Transverse colon (tissue), 4 donors: ENCODE measurements at regions not wholly inside any gene's neighbourhood (a gene's known extent, or its start where the extent isn't known, plus 50 kb on each side); places are given as distances from the start of the nearest gene placed in this dataset.

Source experiments
- DNase-seq: peaks from one replicate; pipeline ENCODE4 v3.0.0-alpha.2; 2019
- H3K27ac ChIP-seq, 4 donors: fragments of 200-600 bp; sonication (generic); 2 replicates each; pipeline ENCODE4 v1.5.1; 2016 to 2018; ENCODE audit warnings: inconsistent platforms in 4 of 4
- H3K27me3 ChIP-seq: fragments of 200-600 bp; sonication (generic); 2 replicates; pipeline ENCODE4 v1.5.1; 2017; ENCODE audit warnings: inconsistent platforms
- H3K36me3 ChIP-seq, 4 donors: fragments of 200-600 bp; sonication (generic); 2 replicates each; pipeline ENCODE4 v1.5.1; 2017 to 2019; ENCODE audit warnings: inconsistent platforms in 4 of 4
- H3K4me1 ChIP-seq, 4 donors: fragments of 200-600 bp; sonication (generic); 2 replicates each; pipeline ENCODE4 v1.5.1; 2017 to 2020; ENCODE audit warnings: inconsistent platforms in 4 of 4
- H3K4me3 ChIP-seq, 4 donors: fragments of 200-600 bp; sonication (generic); 1 replicate in 1 of 4; 2 replicates in 3 of 4; pipeline versions ENCODE4 v1.5.1 to v1.6.1; 2017 to 2019; ENCODE audit warnings: inconsistent platforms in 4 of 4
- H3K9me3 ChIP-seq, 2 donors: fragments of 200-600 bp; sonication (generic); 2 replicates each; pipeline ENCODE4 v1.5.1; 2017 to 2019; ENCODE audit warnings: inconsistent platforms in 2 of 2
- EP300 ChIP-seq: sonication (generic); formaldehyde crosslinking; IDR thresholded peaks from one replicate; pipeline ENCODE4 v1.6.1; 2017; ENCODE audit warnings: antibody characterized with exemption, low read depth
- POLR2A ChIP-seq: fragments of 450-650 bp; IDR thresholded peaks from one replicate; pipeline ENCODE4 v1.6.1; 2016; ENCODE audit warnings: antibody characterized with exemption, mild to moderate bottlenecking, moderate library complexity
- POLR2AphosphoS5 ChIP-seq, 3 donors: sonication (generic); formaldehyde crosslinking; IDR thresholded peaks; one replicate each; pipeline ENCODE4 v1.6.1; 2016; ENCODE audit warnings: antibody characterized with exemption in 3 of 3
- WGBS, 2 donors: methylation state at CpG; one replicate each; pipeline ENCODE4 v1.1.5; 2018; ENCODE audit warnings: low coverage in 1 of 2; 5-methylcytosine and 5-hydroxymethylcytosine counted together
- in situ Hi-C, 4 donors: fragments of 200-750 bp; cut with MboI; loops; one replicate each; pipeline versions ENCODE4 v1.15.0 to v1.15.1; 2017; ENCODE audit warnings: low sequenced_read_pairs in 3 of 4, low pct_ligation_motif_present in 1 of 4, low pct_unique_long_range_greater_than_20kb in 1 of 4
- intact Hi-C: fragments of 100-400 bp; cut with DNase I; formaldehyde crosslinking; loops from one replicate; pipeline ENCODE4 v1.15.1; 2023; ENCODE audit warnings: low total_unique reads
- TF ChIP-seq, protein P1 (sequence below), 5 experiments: fragments of 200-600 bp in 3 of 5; fragments of 450-650 bp in 2 of 5; sonication (generic) in 3 of 5; IDR thresholded peaks; 1 replicate in 2 of 5; 2 replicates in 3 of 5; pipeline ENCODE4 v1.5.1; 2016 to 2017; ENCODE audit warnings: antibody characterized with exemption in 5 of 5, inconsistent platforms in 3 of 5, mild to moderate bottlenecking in 2 of 5, moderate library complexity in 1 of 5

DNA sequence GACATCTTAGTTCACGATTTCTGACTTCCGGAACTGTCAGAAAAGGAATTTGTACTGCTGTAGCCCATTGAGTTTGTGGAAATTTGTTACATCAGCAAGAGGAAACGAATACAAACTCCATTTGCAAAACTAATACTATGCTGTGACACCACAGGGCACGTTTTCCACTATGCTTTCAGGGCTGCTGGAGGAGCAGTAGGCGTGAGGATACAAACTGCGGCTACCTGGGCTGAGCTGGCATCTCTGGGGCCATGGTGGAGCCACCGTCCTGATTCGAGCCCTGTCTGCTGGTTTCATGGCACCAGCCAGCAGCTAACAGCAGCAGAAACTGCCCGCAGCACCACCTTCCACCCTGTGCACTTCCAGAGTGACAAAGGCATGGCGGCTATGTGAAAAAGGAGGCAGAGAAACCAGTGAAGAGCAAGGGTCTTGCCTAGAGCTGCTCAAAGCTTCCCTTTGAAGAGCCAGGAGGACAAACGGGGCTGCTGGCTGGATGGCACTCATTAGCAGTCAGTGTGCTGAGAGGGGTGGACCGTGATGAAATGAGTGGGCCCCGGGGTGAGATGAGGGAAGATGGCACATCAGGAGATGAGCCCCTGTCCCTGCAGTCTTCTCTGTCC, 58.9 kb upstream of the STX16 start:
- Histone ChIP-seq H3K27ac (no peak overlapping the region), H3K27me3 (no peaks in the 10 kb centered on the region), H3K4me3 (no peak overlapping the region), H3K9me3 (no peaks in the 10 kb centered on the region), H3K4me1 (peaks cover 0 to 8% (median 3%) of the 10 kb centered on the region in 4 donors), H3K36me3 (no peaks in the 10 kb centered on the region)
- DNase-seq, result no peak
- intact Hi-C loops (no loop called here), in situ Hi-C loops (no loop called here)
- 81% methylated on average over 13 of the region's 13 CpGs; no CpG with 5 or more reads in 1 of the 2 donors for WGBS, 2 donors
- TF ChIP-seq, protein P1, sequence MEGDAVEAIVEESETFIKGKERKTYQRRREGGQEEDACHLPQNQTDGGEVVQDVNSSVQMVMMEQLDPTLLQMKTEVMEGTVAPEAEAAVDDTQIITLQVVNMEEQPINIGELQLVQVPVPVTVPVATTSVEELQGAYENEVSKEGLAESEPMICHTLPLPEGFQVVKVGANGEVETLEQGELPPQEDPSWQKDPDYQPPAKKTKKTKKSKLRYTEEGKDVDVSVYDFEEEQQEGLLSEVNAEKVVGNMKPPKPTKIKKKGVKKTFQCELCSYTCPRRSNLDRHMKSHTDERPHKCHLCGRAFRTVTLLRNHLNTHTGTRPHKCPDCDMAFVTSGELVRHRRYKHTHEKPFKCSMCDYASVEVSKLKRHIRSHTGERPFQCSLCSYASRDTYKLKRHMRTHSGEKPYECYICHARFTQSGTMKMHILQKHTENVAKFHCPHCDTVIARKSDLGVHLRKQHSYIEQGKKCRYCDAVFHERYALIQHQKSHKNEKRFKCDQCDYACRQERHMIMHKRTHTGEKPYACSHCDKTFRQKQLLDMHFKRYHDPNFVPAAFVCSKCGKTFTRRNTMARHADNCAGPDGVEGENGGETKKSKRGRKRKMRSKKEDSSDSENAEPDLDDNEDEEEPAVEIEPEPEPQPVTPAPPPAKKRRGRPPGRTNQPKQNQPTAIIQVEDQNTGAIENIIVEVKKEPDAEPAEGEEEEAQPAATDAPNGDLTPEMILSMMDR (IDR thresholded peaks at IDR 0.05), result no peak
- no peak for TF ChIP-seq POLR2A
- no peak for TF ChIP-seq POLR2AphosphoS5 (IDR thresholded peaks at IDR 0.05)

DNA sequence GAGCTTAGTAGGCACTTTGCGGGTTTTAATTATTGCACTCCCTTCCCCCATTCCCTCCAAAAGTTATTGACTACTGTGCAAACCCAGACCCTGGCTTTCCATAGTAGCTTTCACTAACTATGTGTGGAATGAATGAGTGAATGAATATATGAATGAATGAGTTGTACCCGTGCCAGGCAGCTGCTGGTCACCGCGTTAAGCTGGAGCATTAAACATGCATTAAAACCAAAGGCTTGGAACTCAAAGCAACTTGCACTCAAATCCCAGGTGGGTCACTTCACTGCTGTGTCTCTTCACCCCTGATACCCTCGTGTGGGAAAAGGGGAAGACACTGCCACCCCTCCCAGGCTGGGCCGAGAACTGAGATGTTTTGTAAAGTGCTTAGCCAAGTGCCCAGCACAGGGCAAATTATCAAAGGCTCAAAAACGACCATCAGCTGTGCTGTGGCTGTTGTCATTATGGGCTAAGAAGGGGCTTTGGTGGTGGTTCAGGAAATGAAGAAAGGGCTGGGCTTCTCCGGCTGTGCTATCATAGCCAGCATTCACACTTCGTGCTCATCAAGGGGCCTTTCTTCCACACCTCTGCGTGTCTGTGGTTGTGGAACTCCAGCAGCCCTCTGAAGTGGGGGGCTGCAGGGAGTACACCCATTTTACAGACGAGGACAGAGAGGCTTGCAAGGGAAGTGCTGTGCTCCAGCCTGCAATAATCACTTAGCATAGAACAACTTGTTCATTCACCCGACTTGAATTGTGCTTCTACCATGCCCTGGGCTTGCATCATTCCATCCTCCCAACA, 60.2 kb upstream of the STX16 start:
- Histone ChIP-seq H3K27me3 (no peaks in the 10 kb centered on the region), H3K4me3 (no peak overlapping the region), H3K36me3 (no peaks in the 10 kb centered on the region), H3K9me3 (no peaks in the 10 kb centered on the region), H3K27ac (no peak overlapping the region), H3K4me1 (no peaks in the 10 kb centered on the region)
- 40 to 71% methylated on average over 3 to 12 of the region's 12 CpGs for WGBS, 2 donors
- TF ChIP-seq EP300, result no peak
- TF ChIP-seq, protein P1 (IDR thresholded peaks at IDR 0.05), result no peak
- TF ChIP-seq POLR2AphosphoS5 (IDR thresholded peaks at IDR 0.05), result no peak
- no peak for TF ChIP-seq POLR2A
- in situ Hi-C loops (no loop called here), intact Hi-C loops (no loop called here)
- no peak for DNase-seq

DNA sequence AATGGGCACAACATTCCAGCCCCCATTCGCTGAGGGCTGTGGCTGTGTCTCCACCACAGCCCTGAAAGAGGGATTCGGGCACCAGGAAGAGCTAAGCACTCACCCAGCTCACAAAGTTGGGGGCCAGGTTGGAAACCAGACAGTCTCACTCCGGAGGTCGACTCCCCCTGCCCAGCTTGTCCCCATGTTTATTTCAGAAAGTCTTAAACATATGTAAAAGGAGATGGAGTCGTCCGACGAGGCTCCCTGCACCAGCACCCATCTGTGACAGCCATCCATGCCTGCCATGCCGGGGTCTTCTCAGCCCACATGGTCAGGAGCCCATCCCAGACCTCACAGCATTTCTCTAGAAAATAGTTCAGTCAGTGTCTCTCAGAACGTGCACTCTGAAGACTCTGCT, 63.6 kb upstream of the STX16 start:
- in situ Hi-C loops (no loop called here), intact Hi-C loops (no loop called here)
- Histone ChIP-seq H3K4me1 (peaks cover 0 to 5% (median 0%) of the 10 kb centered on the region in 4 donors), H3K4me3 (no peak overlapping the region), H3K9me3 (no peaks in the 10 kb centered on the region), H3K27ac (no peak overlapping the region), H3K27me3 (no peaks in the 10 kb centered on the region), H3K36me3 (no peaks in the 10 kb centered on the region)
- TF ChIP-seq, protein P1 (IDR thresholded peaks at IDR 0.05), result no peak
- TF ChIP-seq EP300, result no peak
- TF ChIP-seq POLR2A, result no peak
- no peak for TF ChIP-seq POLR2AphosphoS5 (IDR thresholded peaks at IDR 0.05)
- no peak for DNase-seq
- 78% methylated on average over 9 of the region's 9 CpGs; no CpG with 5 or more reads in 1 of the 2 donors for WGBS, 2 donors

DNA sequence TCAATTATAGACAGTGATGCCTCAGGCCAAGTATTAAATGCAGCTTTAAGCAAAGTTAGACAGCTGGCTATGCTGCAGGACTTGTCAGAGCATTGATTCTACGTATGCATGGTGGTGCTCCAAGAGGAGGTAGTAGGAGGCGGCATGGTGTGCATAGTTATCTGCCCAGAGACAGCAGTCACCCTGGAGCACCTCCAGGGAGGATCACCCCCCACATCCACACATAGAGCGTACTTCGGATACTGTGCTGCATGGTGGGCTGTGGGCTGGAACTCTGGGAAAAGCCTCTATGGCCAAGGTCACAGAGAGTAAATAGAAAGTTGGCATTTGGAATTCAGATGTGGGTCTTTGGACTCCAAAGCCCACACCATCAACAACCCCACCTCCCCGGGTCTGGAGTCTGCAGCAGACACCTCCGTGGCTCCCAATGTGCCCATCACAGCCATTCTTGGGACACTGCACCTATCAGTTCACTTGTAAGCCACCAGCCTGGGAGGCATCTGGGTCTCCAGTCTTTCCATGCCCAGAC, 64.5 kb upstream of the STX16 start:
- 80% methylated on average over 6 of the region's 6 CpGs; no CpG with 5 or more reads in 1 of the 2 donors for WGBS, 2 donors
- no peaks in the 10 kb centered on the region for H3K36me3 ChIP-seq
- no peaks in the 10 kb centered on the region for H3K27me3 ChIP-seq
- no peak overlapping the region for H3K27ac ChIP-seq
- no peaks in the 10 kb centered on the region for H3K9me3 ChIP-seq
- TF ChIP-seq POLR2AphosphoS5 (IDR thresholded peaks at IDR 0.05) (no peak), POLR2A (no peak), EP300 (no peak)
- TF ChIP-seq, protein P1 (IDR thresholded peaks at IDR 0.05), result no peak
- H3K4me1 ChIP-seq, result peaks cover 0 to 5% (median 0%) of the 10 kb centered on the region in 4 donors
- H3K4me3 ChIP-seq, result no peak overlapping the region
- in situ Hi-C loops (no loop called here), intact Hi-C loops (no loop called here)
- no peak for DNase-seq
